ENCODE measurements at regions not wholly inside any gene's neighbourhood (a gene's known extent, or its start where the extent isn't known, plus 50 kb on each side); places are given as distances from the start of the nearest gene placed in this dataset.

DNA sequence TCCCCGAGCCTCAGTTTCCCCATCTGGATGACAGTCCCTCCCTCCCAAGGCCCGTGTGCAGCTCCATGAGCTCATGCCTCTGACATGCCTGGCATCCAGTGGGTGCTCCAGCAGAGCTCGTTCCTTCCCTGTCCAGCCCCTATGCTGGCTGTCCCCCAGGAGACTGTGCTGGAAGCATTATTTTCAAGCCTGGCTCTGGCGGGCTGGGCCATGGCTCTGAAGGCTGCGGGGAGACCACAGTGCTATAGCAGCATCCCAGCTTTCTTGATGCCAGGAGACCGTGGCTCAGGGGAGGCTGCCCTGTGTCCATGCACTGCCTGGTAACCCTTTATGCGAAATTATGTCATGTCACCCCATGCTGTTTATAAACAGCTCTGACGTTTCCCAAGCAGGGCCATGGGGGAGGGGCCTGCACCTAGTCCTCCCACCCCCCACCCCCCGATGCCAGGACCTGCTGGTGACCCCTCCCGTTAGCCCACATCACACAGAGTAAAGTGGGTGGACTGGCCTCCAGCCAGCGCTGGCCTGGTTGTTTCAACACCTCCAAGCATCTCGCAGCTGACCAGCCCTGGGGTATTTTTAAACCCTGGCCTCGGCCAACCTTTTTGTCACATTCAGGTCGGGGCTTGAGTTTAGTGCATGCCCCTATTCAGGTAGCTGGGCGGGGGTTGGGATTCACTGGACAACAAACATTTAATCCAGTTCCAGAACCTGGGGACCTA is 105.9 kb upstream of the ZNF716 start (continued):
- TF ChIP-seq CHD7 (IDR thresholded peaks at IDR 0.05; ENCODE audit: insufficient replicate concordance, low read length): no peak

All from H1 (cell line).